ENCODE measurements at regions not wholly inside any gene's neighbourhood (a gene's known extent, or its start where the extent isn't known, plus 50 kb on each side); places are given as distances from the start of the nearest gene placed in this dataset. TPM values are rescaled to one million over a fixed set of nuclear protein-coding genes. Genes with fewer than 3 reads are reported as not detected.

- H3K9me3 ChIP-seq = no peaks in the 10 kb centered on the region
- no peaks in the 10 kb centered on the region for H3K4me1 ChIP-seq
- intact Hi-C loops (cut with DNase I; ENCODE audit: low total_unique reads) = no loop called here
- no peak overlapping the region for H3K4me3 ChIP-seq
- no peak overlapping the region for H3K27ac ChIP-seq
- TF ChIP-seq POLR2A (IDR thresholded peaks at IDR 0.05) = no peak
- no peak for TF ChIP-seq CTCF (IDR thresholded peaks at IDR 0.05)
- no peaks in the 10 kb centered on the region for H3K36me3 ChIP-seq
- H3K27me3 ChIP-seq = no peaks in the 10 kb centered on the region
- DNase-seq = no peak
Observed at GRCh38 chr4:113820108-113820507, 58.6 kb upstream of the CAMK2D start.

GRCh38 chr4:113815826-113816225 lies 54.3 kb upstream of the CAMK2D start:
- H3K36me3 ChIP-seq = no peaks in the 10 kb centered on the region
- no peak overlapping the region for H3K4me3 ChIP-seq
- DNase-seq = no peak
- no peaks in the 10 kb centered on the region for H3K27me3 ChIP-seq
- H3K27ac ChIP-seq = no peak overlapping the region
- intact Hi-C loops (cut with DNase I; ENCODE audit: low total_unique reads) = no loop called here
- H3K4me1 ChIP-seq = no peaks in the 10 kb centered on the region
- no peaks in the 10 kb centered on the region for H3K9me3 ChIP-seq
- no peak for TF ChIP-seq POLR2A (IDR thresholded peaks at IDR 0.05)
- TF ChIP-seq CTCF (IDR thresholded peaks at IDR 0.05) = no peak

GRCh38 chr4:113811359-113811758 lies 49.8 kb upstream of the CAMK2D start:
- Histone ChIP-seq H3K27me3 (no peaks in the 10 kb centered on the region), H3K27ac (no peak overlapping the region), H3K4me3 (no peak overlapping the region), H3K4me1 (no peaks in the 10 kb centered on the region), H3K36me3 (no peaks in the 10 kb centered on the region), H3K9me3 (no peaks in the 10 kb centered on the region)
- TF ChIP-seq CTCF (IDR thresholded peaks at IDR 0.05) = no peak
- TF ChIP-seq POLR2A (IDR thresholded peaks at IDR 0.05) = no peak
- no peak for DNase-seq
- intact Hi-C loops (cut with DNase I; ENCODE audit: low total_unique reads) = no loop called here

Small RNAs in the stretch of these regions (small RNA-seq; reads per million reads assigned to genes)
- not detected for gene AC111193.1

All from uterus (tissue), 3 donors.